Effector memory CD8-positive, alpha-beta T cell (primary cell): ENCODE measurements at regions not wholly inside any gene's neighbourhood (a gene's known extent, or its start where the extent isn't known, plus 50 kb on each side); places are given as distances from the start of the nearest gene placed in this dataset.

ENCODE experiments used
- ATAC-seq: fragments of 150-1000 bp; cut with Tn5 transposase; replicated peaks from 2 replicates; pipeline ENCODE4 v1.10.0; 2021; ENCODE audit warnings: mild to moderate bottlenecking, moderate library complexity
- DNase-seq, 3 experiments: peaks; one replicate each; pipeline ENCODE4 v3.0.0; 2021
- H3K27ac Mint-ChIP-seq, 2 donors: one replicate each; pipeline ENCODE4 v1.8.0; 2022; ENCODE audit warnings: mild to moderate bottlenecking in 2 of 2, mixed read lengths in 2 of 2, moderate library complexity in 2 of 2
- H3K27me3 Mint-ChIP-seq, 2 donors: one replicate each; pipeline ENCODE4 v1.8.0; 2022; ENCODE audit warnings: mixed read lengths in 2 of 2
- H3K36me3 Mint-ChIP-seq: one replicate; pipeline ENCODE4 v1.8.0; 2022; ENCODE audit warnings: mild to moderate bottlenecking, moderate library complexity, mixed read lengths; ENCODE audit not compliant: insufficient read depth
- H3K4me1 Mint-ChIP-seq, 2 donors: one replicate each; pipeline ENCODE4 v1.8.0; 2022; ENCODE audit warnings: low read depth in 2 of 2, mixed read lengths in 2 of 2
- H3K4me3 Mint-ChIP-seq, 2 donors: one replicate each; pipeline ENCODE4 v1.8.0; 2022; ENCODE audit warnings: mild to moderate bottlenecking in 2 of 2, mixed read lengths in 2 of 2, moderate library complexity in 2 of 2
- H3K9me3 Mint-ChIP-seq, 2 donors: one replicate each; pipeline ENCODE4 v1.8.0; 2022; ENCODE audit warnings: mixed read lengths in 2 of 2

DNA sequence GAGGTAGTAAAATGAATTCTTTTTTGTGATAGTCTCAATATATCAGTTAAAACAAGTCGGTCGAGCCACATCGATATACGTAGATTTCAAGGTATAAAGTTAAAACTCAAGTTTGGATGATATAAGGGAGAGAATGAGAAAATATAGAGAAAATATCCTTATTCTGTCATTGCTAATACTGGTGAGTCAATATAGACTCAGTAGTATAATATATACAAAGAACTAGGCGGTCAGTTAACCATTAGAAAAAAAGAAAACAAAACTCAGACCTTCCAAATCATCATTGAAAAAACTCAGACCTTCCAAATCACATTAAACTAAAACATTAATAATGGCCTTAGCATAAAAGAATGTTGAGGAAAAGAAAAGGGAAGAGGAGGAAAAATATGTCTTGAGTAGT, 817.1 kb upstream of the IGFBP3 start:
- no peaks in the 10 kb centered on the region for H3K27me3 Mint-ChIP-seq
- no peak for DNase-seq
- no peak for ATAC-seq
- H3K9me3 Mint-ChIP-seq: peaks cover 0 to 3% of the 10 kb centered on the region in 2 donors
- H3K36me3 Mint-ChIP-seq: no peaks in the 10 kb centered on the region
- no peak overlapping the region for H3K27ac Mint-ChIP-seq
- H3K4me3 Mint-ChIP-seq: no peak overlapping the region
- H3K4me1 Mint-ChIP-seq: no peaks in the 10 kb centered on the region

DNA sequence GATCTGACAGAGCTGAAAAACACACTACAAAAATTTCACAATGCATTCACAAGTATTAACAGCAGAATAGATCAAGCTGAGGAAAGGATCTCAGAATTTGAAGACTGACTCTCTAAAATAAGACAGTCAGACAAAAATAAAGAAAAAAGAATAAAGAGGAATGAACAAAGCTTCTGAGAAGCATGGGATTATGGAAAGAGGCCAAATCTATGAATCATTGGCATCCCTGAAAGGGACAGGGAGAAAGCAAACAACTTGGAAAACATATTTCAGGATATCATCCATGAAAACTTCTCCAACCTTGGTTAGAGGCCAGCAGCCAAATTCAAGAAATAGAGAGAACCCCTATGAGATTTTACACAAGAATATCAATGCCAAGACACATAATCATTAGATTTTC, 804.8 kb upstream of the IGFBP3 start:
- ATAC-seq: no peak
- Mint-ChIP-seq H3K27me3 (no peaks in the 10 kb centered on the region), H3K4me1 (no peaks in the 10 kb centered on the region), H3K9me3 (peaks cover 6 to 20% of the 10 kb centered on the region in 2 donors), H3K36me3 (no peaks in the 10 kb centered on the region), H3K27ac (no peak overlapping the region), H3K4me3 (no peak overlapping the region)
- no peak for DNase-seq

DNA sequence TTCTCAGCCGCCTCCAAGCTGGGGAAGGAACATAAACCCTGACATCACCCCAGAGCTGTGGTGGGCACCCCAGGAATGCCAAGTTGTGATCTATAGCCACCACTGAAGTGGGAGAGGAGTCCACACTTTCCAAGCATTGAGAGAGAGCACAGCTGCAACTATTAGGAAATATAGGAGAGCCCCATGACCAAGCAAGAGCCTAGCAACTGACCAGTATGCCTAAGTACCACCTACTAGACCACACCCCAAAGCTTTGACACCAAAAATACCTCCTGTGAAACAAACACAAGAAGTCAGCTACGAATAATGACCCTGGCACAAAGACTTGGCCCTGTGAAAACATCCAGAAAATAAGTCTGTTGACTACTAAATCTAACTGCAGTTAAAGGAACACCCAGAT, 804.1 kb upstream of the IGFBP3 start:
- Mint-ChIP-seq H3K4me1 (no peaks in the 10 kb centered on the region), H3K9me3 (peaks cover 6 to 27% of the 10 kb centered on the region in 2 donors), H3K36me3 (no peaks in the 10 kb centered on the region), H3K4me3 (no peak overlapping the region), H3K27ac (no peak overlapping the region), H3K27me3 (no peaks in the 10 kb centered on the region)
- DNase-seq (no peak), ATAC-seq (no peak)

DNA sequence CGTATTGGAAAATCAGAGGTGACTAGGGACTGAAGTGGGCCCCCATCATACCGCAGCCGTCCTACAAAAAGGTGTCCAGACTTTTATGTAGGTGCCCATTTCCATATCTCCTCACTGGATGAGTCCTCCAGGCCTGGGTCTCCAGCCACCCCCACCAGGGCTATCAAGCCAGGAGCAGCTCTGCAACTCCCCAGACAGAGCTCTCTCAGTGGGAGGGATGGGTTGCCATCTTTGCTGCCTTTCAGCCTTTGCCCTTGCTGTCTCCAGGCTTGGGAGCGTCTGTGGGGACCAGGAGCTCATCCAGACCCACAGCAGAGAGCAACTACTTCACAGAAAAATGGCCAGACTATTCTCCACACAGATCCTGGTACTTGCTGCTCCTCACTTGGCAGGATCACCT, 802.7 kb upstream of the IGFBP3 start:
- DNase-seq: no peak
- H3K36me3 Mint-ChIP-seq: no peaks in the 10 kb centered on the region
- no peak overlapping the region for H3K4me3 Mint-ChIP-seq

DNA sequence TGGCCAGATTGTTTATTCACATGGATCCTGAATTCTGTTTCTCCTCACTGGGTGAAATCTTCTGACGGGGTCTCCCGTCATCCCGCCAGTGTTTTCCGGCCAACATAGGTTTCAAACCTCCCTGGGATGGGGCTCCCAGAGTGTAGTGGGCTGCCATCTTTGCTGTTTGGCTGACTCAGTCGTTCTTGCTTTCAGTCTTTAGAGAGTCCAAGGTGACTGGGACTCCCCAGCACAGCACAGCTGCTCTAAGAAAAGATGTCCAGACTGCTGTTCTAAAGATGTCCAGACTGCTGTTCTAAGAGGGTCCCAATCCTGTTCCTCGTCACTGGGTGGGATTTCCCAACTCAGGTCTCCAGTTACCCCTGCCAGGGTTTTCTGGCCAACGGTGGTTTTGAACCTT, 801.9 kb upstream of the IGFBP3 start:
- ATAC-seq: no peak
- H3K27ac Mint-ChIP-seq: no peak overlapping the region

More for the DNA sequence above, 802.7 kb upstream of the IGFBP3 start:
- H3K27ac Mint-ChIP-seq: no peak overlapping the region
- ATAC-seq: no peak
- no peaks in the 10 kb centered on the region for H3K27me3 Mint-ChIP-seq
- peaks cover 10 to 28% of the 10 kb centered on the region in 2 donors for H3K9me3 Mint-ChIP-seq
- no peaks in the 10 kb centered on the region for H3K4me1 Mint-ChIP-seq

DNA sequence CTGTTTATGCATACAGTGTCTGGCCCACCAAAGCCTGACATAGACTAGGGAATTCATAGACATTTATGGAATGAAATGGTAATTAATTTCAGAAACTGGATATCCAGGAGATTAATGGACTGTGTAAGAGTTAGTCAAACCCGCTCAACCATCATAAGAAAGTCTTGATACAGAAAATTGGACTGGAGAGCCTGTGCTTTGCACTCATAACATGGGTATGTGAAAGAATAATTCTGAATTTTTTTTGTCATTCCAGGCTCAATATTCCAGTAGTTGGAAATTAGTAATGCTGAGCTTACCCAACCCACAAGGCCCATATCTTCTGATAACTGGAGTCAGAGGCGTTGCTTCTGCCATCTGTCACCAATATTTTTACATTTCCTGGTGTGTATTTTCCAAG, 799.7 kb upstream of the IGFBP3 start:
- Mint-ChIP-seq H3K4me1 (no peaks in the 10 kb centered on the region), H3K36me3 (no peaks in the 10 kb centered on the region), H3K4me3 (no peak overlapping the region), H3K27me3 (no peaks in the 10 kb centered on the region), H3K9me3 (peaks cover 6 to 12% of the 10 kb centered on the region in 2 donors), H3K27ac (no peak overlapping the region)
- ATAC-seq: no peak
- no peak for DNase-seq

More for the DNA sequence above, 801.9 kb upstream of the IGFBP3 start:
- Mint-ChIP-seq H3K9me3 (peaks cover 10 to 26% of the 10 kb centered on the region in 2 donors), H3K27me3 (no peaks in the 10 kb centered on the region), H3K36me3 (no peaks in the 10 kb centered on the region), H3K4me1 (no peaks in the 10 kb centered on the region), H3K4me3 (no peak overlapping the region)
- no peak for DNase-seq

DNA sequence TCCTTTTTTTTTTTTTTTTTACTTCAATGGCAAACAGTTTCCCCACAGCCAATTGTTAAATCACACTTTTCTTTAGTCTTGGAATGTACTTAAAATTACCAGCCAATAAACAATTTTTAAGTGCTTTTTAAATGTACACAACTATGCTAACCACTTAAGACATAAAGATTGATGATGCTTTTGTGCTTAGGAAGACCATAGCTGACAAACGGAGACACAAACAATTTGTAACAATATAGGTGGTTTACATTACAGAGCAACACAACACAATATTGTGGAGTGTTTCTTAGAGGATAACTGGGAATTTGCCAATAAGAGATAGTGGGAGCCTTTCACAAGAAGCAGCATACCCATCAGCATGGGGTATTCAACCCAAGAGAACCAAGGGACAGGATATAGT, 798.5 kb upstream of the IGFBP3 start:
- Mint-ChIP-seq H3K4me1 (no peaks in the 10 kb centered on the region), H3K9me3 (peaks cover 7 to 14% of the 10 kb centered on the region in 2 donors), H3K4me3 (no peak overlapping the region), H3K36me3 (no peaks in the 10 kb centered on the region), H3K27me3 (no peaks in the 10 kb centered on the region), H3K27ac (no peak overlapping the region)
- ATAC-seq: no peak
- no peak for DNase-seq

DNA sequence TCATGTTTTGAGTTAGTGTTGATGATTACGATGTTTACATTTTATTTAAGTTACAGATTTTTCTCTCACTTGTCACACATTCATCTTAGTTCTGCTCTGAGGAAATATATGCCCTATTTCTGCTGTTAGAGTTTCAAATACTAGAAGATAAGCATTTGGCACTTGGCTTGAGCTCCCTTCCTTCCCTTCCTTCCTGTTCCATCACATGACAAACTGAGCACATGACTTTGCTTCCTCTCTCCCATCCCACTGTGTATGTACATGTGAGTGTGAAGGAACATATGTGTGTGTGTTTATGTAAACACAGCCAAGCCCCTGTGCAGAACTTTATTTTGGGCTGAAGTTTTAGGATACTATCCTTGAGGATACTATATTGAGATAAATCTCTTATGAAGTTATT, 795.9 kb upstream of the IGFBP3 start:
- Mint-ChIP-seq H3K27me3 (no peaks in the 10 kb centered on the region), H3K27ac (no peak overlapping the region), H3K9me3 (peaks cover 9 to 17% of the 10 kb centered on the region in 2 donors), H3K4me3 (no peak overlapping the region), H3K4me1 (no peaks in the 10 kb centered on the region), H3K36me3 (no peaks in the 10 kb centered on the region)
- no peak for DNase-seq
- ATAC-seq: no peak

DNA sequence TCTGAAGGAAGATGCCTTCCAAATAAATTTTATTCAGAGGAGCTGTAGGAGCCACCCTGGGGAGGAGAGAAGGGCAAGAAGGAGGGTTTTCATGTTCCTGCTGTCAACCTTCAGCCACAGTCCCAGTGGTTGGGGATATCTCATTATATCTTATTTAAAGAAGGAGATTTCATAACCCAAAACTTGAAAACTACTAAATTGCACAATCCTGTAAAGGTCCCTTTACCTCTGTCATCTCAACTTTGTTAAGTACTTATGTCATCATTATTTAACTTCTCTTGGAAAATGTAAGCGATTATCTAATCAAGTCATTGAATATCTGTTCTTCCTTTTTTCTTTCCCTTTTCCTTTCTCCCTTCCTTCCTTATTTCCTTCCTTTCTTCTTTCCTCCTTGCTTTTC, 794.5 kb upstream of the IGFBP3 start:
- H3K27ac Mint-ChIP-seq: no peak overlapping the region
- DNase-seq (no peak), ATAC-seq (no peak)
- no peaks in the 10 kb centered on the region for H3K36me3 Mint-ChIP-seq
- peaks cover 9 to 14% of the 10 kb centered on the region in 2 donors for H3K9me3 Mint-ChIP-seq
- H3K4me3 Mint-ChIP-seq: no peak overlapping the region
- no peaks in the 10 kb centered on the region for H3K4me1 Mint-ChIP-seq
- no peaks in the 10 kb centered on the region for H3K27me3 Mint-ChIP-seq

DNA sequence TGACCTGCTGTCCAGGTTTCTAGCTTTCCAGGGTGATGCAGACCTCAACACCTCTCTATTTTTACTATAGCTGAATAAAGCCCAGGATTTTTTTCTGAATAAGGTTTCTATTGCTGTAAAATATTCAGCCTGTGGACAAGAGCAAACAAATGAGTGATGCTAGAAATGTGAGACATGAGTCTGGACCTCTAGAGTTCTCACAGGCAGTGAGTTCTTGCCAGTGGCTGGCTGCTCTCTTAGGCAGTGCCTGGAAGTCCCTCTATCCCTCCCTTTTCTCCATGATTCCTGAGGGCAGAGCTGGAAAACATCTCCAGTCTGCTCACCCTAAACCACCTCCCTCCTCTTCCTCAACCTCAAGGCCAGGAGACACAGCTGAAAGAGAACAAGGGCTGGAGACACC, 793.8 kb upstream of the IGFBP3 start:
- H3K9me3 Mint-ChIP-seq: peaks cover 9% of the 10 kb centered on the region in 2 donors
- no peaks in the 10 kb centered on the region for H3K4me1 Mint-ChIP-seq
- ATAC-seq (no peak), DNase-seq (no peak)
- H3K36me3 Mint-ChIP-seq: no peaks in the 10 kb centered on the region
- no peak overlapping the region for H3K27ac Mint-ChIP-seq
- H3K27me3 Mint-ChIP-seq: no peaks in the 10 kb centered on the region
- H3K4me3 Mint-ChIP-seq: no peak overlapping the region

DNA sequence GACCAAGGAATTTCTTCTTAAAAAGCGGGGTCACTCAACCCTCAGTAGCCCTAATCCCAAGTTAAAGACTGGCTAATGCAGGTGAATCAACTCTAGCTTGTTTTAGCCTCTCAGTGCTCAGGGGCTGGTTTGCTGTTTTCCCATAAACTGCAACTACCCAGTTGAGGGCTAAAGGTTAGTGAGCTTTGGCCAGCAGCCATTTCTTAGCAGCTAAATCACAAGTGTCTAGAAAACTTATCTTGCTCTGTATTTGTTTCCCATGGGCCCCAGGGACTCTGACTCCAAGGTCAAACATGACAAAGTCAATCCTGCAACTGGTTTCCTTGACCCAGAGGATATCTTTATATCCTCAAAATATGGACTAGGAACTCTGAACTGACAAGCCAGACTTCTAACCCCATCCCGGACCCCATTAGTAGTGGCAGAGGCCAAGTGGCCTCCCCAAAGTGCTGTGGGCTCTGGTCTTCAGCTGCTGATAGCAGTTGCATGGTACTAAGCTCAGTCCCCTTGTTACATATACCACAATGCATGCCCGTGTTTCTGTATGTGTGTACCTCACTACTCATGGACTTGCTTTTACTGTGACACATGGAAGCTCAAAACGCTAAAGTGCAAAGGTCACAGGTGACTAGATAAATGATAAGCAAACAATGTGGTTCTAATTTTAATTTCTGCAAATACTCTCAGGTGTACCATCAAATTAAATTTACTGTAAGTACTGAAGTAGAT, 793.0 kb upstream of the IGFBP3 start:
- ATAC-seq (no peak), DNase-seq (no peak)
- H3K4me3 Mint-ChIP-seq: no peak overlapping the region
- H3K9me3 Mint-ChIP-seq: peaks cover 5 to 9% of the 10 kb centered on the region in 2 donors
- H3K4me1 Mint-ChIP-seq: no peaks in the 10 kb centered on the region
- H3K36me3 Mint-ChIP-seq: no peaks in the 10 kb centered on the region
- no peak overlapping the region for H3K27ac Mint-ChIP-seq
- H3K27me3 Mint-ChIP-seq: no peaks in the 10 kb centered on the region

DNA sequence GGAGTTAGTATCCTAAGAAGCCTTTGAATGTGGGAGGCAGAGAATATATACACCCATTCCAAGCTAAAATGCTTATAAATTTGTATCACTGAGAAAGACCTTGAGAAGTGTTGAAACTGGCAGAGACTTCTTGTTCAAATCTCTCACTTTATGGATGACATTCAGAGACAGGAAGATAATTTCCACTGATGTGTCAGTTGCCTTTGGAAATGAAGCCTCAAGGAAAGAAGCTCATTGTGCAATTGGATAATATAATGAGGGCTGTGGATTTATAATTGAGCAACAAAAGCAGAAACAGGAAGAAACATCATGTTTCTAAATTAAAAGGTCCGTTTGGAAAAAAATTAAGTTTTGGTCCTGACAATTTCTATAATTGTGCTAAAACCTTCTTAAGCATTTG, 789.9 kb upstream of the IGFBP3 start:
- Mint-ChIP-seq H3K4me3 (no peak overlapping the region), H3K27me3 (no peaks in the 10 kb centered on the region), H3K9me3 (peaks cover 9% of the 10 kb centered on the region in 2 donors), H3K36me3 (no peaks in the 10 kb centered on the region), H3K27ac (no peak overlapping the region), H3K4me1 (no peaks in the 10 kb centered on the region)
- ATAC-seq (no peak), DNase-seq (no peak)

DNA sequence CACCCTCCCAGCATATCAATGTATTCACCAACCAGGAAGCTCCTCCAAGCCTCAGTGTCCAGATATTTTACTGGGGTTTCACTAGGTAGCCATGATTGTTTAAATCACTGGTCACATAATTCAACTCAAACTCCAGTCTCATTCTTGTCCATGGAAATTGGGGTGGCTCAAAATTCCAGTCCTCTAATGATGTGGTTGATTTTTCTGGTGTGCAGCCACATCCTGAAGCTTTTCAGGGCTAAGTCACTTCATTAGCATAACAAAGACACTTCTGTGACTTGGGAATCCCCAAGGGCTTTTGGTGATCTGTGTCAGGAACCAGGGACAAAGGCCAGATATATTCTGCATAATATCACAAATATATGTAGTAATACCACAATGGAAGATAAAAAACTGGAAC, 786.9 kb upstream of the IGFBP3 start:
- Mint-ChIP-seq H3K4me3 (no peak overlapping the region), H3K27ac (no peak overlapping the region), H3K36me3 (no peaks in the 10 kb centered on the region), H3K4me1 (no peaks in the 10 kb centered on the region), H3K9me3 (peaks cover 0 to 6% of the 10 kb centered on the region in 2 donors), H3K27me3 (no peaks in the 10 kb centered on the region)
- ATAC-seq (no peak), DNase-seq (no peak)

DNA sequence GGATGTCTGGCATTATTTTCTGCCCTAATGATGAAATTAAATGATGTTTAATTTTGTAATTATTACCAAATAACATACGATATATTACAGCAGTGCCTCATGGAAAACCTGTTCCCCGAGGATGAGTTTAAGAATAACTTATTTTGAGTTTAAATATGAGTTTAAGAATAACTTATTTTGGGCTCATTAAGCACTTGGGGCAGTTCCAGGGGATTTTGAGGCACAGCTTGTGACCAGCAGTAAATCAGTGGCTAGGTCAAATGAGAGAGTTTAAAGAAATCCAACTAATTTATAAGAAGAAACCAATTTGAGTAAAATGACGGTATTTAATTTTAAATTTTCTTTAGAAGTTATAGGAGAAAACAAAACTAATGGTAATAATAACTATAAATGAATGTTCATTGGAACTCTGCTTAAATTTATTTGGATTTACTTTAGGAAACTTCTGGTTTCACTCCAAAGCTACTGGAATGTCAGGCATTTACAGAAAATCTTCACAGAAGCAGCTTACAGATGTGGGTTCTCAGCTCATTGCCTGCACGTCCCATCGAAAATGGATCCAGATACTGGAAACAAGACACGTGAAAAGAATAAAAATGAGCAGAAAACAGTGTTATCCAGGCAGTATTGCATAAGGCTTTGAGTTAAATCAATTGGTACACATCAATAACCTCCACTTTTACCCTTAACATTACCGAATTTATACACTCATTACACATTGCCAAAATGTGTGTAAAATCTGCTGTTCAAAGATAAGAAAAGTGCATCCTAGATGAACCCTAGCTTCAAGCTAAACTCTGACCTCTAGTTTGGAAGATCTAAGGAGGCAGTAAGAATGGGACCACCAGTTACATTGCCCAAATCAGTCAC, 784.5 kb upstream of the IGFBP3 start:
- H3K27ac Mint-ChIP-seq: no peak overlapping the region
- no peaks in the 10 kb centered on the region for H3K36me3 Mint-ChIP-seq
- no peak for ATAC-seq
- H3K4me3 Mint-ChIP-seq: no peak overlapping the region
- no peak for DNase-seq
- H3K27me3 Mint-ChIP-seq: no peaks in the 10 kb centered on the region
- H3K9me3 Mint-ChIP-seq: peaks cover 0 to 10% of the 10 kb centered on the region in 2 donors
- no peaks in the 10 kb centered on the region for H3K4me1 Mint-ChIP-seq
